ELR (cell line): ENCODE measurements at regions not wholly inside any gene's neighbourhood (a gene's known extent, or its start where the extent isn't known, plus 50 kb on each side); places are given as distances from the start of the nearest gene placed in this dataset.
A peak's percentile ranks its signal among the peaks of the same experiment; 100 is the strongest.

ENCODE experiments used
- DNase-seq: peaks from one replicate; pipeline ENCODE4 v3.0.0-alpha.2; 2015; ENCODE audit warnings: low read depth

DNA sequence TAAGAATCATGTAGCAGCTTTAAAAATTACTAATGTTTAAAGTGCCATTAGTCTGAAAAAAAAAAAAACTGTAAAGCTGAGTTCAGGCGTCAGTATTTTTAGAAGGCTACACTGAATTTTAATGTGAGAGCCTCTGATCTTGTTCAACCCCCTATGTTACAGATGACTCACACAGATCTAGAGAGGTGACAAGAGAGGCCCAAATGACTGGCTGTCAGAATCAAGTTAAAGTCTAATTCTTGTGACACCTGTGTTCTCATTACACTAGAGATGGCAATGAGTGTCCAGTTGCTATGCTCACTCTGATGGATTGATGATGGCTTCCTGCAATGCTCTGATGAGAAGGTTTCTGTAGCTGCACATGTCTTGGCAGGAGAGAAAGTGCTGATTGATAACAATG lies 203.5 kb upstream of the OBI1 start:
- DNase-seq, result no peak

DNA sequence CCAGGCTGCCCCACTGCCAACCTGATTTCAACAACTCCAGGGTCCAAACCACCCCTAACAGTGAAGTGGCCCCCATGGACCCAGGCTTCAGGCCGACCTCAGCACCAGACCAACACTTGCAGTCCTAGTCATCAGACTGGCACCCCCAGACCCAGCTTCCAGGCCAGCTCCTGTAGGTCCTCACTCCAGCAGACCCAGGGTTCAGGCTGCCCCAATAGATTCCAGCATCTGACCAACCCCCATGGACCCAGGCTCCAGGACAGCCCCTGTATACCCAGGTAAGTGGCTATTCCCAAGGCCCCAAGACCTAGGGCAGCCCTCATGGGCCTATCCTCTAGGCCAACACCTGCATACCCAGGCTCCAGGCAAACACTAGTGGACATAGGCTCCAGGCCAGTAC lies 193.8 kb upstream of the OBI1 start:
- DNase-seq, result no peak

DNA sequence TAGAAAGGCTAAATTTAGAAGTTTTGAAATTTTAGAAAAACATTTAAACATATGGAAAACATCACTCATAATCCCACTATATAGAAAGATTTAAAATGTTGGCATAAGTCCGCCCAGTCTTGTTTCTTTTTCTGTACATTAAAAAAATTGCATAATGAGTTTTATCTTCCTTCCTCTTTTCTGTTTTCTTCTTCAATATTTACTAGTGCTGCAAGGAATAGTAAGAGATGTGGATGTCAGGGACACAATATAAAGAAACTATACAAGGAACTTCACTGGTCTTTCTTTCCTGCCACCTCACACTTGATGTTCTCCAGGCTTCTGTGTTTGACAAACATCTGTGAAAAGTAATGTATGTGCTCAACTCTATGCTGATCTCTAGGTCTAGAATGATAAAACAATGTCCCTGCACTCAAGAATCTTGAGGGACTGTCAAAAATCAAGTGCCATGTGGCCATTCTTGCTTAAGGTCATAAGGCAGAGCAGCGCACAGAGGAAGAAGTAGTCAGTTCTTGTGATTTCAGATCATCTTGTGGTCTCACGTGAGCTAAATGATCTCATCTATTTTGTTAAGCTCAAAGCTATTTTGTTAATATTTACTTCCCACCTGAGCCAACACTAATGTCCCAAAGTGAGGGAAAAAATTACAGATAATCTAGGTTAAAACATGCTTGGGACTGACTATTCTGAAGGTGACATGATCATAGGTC lies 186.9 kb upstream of the OBI1 start:
- no peak for DNase-seq

GRCh38 chr13:78844106-78844505 lies 185.2 kb upstream of the OBI1 start:
- no peak for DNase-seq

DNA sequence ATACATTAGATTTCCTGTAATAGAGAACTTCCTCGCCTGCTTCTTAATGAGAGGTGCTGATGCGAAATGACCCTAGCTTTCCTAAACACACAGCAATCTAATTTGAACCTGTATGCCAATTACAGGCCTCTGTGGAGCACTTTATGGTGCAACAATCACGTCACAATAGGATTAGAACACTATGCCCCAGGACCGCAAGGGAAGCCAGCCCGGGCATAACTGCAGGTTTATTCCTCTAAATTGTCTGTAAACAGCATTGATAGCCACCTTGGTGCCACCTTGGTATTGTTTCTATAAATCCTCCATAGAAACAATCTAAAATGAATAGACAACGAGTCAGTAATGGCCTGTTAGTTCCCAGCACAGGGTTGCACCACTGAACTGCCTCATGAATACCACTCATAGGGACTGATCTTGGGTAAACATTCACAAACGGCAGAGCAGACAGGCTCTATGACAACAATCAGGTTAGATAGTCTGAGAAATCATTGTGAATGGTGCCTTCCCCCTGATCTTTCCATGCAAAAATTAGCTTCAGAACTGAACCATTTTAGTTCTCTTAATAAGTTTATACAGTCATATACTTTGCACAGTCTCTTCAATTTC lies 182.5 kb upstream of the OBI1 start:
- DNase-seq, result no peak

- no peak for DNase-seq
Measured at GRCh38 chr13:78836238-78836784, 177.4 kb upstream of the OBI1 start.

- DNase-seq, result no peak
Measured at GRCh38 chr13:78832461-78832860, 173.5 kb upstream of the OBI1 start.

- DNase-seq, result no peak
Measured at GRCh38 chr13:78830508-78830907, 171.6 kb upstream of the OBI1 start.

GRCh38 chr13:78829821-78830220 lies 170.9 kb upstream of the OBI1 start:
- no peak for DNase-seq

- DNase-seq, result peak; percentile 8
Measured at GRCh38 chr13:78827471-78827870, 168.5 kb upstream of the OBI1 start.

- DNase-seq, result no peak
Measured at GRCh38 chr13:78826936-78827335, 168.0 kb upstream of the OBI1 start.

DNA sequence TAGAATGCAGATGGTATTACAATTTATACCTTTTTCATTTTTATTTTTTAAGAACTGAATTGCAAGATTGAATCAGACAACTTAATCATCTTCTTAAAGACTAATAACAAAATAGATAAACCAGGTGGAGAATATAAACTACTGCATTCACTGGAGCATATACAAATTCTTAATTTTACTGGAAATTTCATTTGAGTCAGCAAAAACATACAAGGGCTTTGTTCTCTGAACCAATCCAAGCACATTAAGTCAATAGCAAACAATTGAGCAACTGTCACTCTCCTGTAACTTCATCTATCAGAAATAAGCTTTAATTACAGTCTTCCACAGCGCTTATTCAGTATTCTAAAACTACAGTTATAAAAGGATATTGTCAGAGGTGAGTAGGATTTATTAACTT lies 167.4 kb upstream of the OBI1 start:
- no peak for DNase-seq

GRCh38 chr13:78820541-78820940 lies 161.6 kb upstream of the OBI1 start:
- DNase-seq, result no peak

DNA sequence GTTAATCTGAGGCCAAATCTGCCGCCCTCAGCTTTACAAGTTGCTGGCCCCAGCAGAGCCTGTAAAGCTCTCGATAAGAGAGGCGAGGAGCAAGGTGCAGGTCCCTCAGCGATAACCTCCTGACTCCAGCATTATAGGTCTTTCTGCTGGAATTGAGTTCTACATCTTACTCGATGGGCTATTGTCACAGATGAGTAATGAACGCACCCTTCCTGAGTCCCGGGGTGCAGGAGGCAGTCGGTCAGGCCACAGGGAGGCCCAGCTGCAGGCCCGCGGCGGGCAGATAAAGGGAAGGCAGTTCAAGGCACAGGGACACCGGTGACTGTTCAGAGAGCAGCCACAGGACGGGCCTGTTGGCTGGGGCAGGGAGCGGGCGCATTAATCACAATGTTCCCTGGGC lies 157.6 kb upstream of the OBI1 start:
- DNase-seq, result no peak

GRCh38 chr13:78816154-78816553 lies 157.2 kb upstream of the OBI1 start:
- DNase-seq, result no peak

- peak; percentile 28 for DNase-seq
Measured at GRCh38 chr13:78806457-78806856, 147.5 kb upstream of the OBI1 start.

- no peak for DNase-seq
Measured at GRCh38 chr13:78802912-78803311, 144.0 kb upstream of the OBI1 start.

DNA sequence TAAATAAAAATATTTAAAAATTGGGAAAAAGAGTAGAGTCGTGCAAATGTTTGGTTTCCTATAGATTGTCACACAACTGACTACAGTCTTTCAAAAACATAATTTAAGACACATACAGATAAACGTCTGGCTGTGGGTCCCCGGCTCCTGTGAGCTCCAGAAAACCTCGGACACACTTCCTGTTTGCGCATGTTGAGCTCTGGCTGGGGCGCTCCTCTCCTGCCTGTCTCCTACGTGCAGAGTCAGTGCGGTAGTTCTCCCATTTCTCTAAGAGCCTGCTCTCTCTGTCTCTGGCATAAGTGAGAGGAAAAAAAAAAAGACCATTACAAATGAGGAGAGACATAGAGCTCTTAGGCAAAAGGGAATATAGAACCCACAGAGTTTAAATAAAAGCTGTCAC lies 128.2 kb upstream of the OBI1 start:
- no peak for DNase-seq

GRCh38 chr13:78786459-78786858 lies 127.5 kb upstream of the OBI1 start:
- DNase-seq, result no peak

GRCh38 chr13:78785764-78786163 lies 126.8 kb upstream of the OBI1 start:
- DNase-seq, result no peak

- no peak for DNase-seq
Measured at GRCh38 chr13:78784014-78784750, 125.2 kb upstream of the OBI1 start.

DNA sequence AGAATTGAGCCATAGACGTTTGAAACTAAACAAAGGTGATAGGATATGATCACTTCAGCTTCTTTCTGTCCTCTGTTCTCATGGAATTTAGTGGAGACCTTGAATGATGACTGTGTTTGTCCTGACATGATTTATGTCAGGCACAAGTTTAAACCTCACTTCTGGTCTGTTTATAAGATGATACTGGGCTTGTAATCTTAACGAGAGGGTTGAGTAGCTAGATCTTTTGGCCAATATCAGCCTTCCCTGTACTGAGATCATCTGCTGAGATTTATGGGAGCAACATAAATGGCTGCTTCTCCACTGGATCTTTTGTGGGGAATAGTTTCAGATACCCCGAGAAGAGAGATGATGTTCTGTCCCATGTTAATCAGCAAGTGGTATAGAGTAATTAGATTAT lies 121.8 kb upstream of the OBI1 start:
- DNase-seq, result no peak

DNA sequence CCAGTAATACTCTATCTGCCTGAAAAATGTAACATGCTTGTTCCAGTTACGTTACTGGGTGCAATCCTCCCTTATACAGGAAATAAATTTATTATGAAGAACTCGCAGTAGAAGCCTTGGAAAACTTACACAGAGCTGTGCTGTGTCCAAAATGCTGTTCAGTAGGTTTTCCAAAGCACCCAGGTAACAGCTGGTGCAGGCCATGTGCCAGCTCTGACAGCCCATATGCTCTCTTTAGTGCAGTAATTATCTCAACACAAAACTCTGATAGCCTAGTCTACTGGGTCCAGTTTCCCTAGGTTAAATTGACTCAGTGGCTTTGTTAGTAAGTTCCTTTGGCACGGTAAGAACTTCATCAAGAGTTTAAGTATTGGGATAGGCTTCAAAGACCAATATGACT lies 120.7 kb upstream of the OBI1 start:
- no peak for DNase-seq
